A549 (cell line): ENCODE measurements at regions not wholly inside any gene's neighbourhood (a gene's known extent, or its start where the extent isn't known, plus 50 kb on each side); places are given as distances from the start of the nearest gene placed in this dataset.

Experiments
- ATAC-seq, 2 experiments: fragments of 200-7000 bp in 1 of 2; fragments of >200 bp in 1 of 2; cut with Nextera tagmentation in 1 of 2; cut with Tn5 transposase in 1 of 2; 3 replicates each; pipeline versions ENCODE4 v1.8.0 to v1.9.1; 2018 to 2020; ENCODE audit warnings: mild to moderate bottlenecking in 1 of 2, moderate library complexity in 1 of 2
- CTCF ChIA-PET: fragments of 300-600 bp; sonication (Branson Sonifier 250); formaldehyde crosslinking; extraction: SDS; loops from one replicate; lab custom pipeline; 2021; ENCODE audit warnings: antibody characterized with exemption, inconsistent platforms; lab: Yijun Ruan, JAX
- POLR2A ChIA-PET: fragments of 350-600 bp; formaldehyde crosslinking; extraction: SDS; loops from one replicate; lab custom pipeline; 2021; ENCODE audit warnings: antibody characterized with exemption, inconsistent platforms; lab: Yijun Ruan, JAX
- DNase-seq, 2 experiments: peaks; one replicate each; pipeline versions ENCODE4 v3.0.0 to v3.0.0-alpha.2; 2011 to 2016; ENCODE audit warnings: low read depth in 1 of 2, low spot score in 1 of 2
- FAIRE-seq: peaks from 2 replicates; lab custom pipeline; 2011; peaks lifted over from hg19 to GRCh38; lab: Jason Lieb, UNC
- H3K27ac ChIP-seq, 2 experiments: fragments of >200 bp; sonication (Bioruptor Twin); formaldehyde crosslinking; 3 replicates each; pipeline ENCODE4 v1.5.1; 2016 to 2017
- H3K4me1 ChIP-seq: fragments of >200 bp; sonication (Bioruptor Twin); formaldehyde crosslinking; 3 replicates; pipeline ENCODE4 v1.6.1; 2016
- H3K4me2 ChIP-seq: fragments of >200 bp; sonication (Bioruptor Twin); formaldehyde crosslinking; 3 replicates; pipeline ENCODE4 v1.6.1; 2016
- H3K4me3 ChIP-seq: fragments of >200 bp; sonication (Bioruptor Twin); formaldehyde crosslinking; 3 replicates; pipeline ENCODE4 v1.5.1; 2016
- H3K9me3 ChIP-seq: fragments of >200 bp; sonication (Bioruptor Twin); formaldehyde crosslinking; 3 replicates; pipeline ENCODE4 v1.6.1; 2016
- ATOH8 ChIP-seq: fragments of 250-450 bp; sonication (Bioruptor Pico); IDR thresholded peaks from 2 replicates; pipeline ENCODE4 v1.5.0; 2020; ENCODE audit warnings: low read depth, mild to moderate bottlenecking, moderate library complexity
- BHLHE40 ChIP-seq: IDR thresholded peaks from 2 replicates; pipeline ENCODE4 v1.6.1; 2012; ENCODE audit warnings: low read depth, low read length, inconsistent platforms
- CBX2 ChIP-seq: fragments of 200-600 bp; sonication (generic); IDR thresholded peaks from 2 replicates; pipeline ENCODE4 v1.6.1; 2016; ENCODE audit warnings: low read depth, mild to moderate bottlenecking, borderline replicate concordance
- CBX8 ChIP-seq: fragments of 200-600 bp; sonication (generic); IDR thresholded peaks from 2 replicates; pipeline ENCODE4 v1.6.1; 2016
- CEBPB ChIP-seq, 2 experiments: fragments of >200 bp in 1 of 2; sonication (Bioruptor Twin) in 1 of 2; formaldehyde crosslinking in 1 of 2; IDR thresholded peaks; 2 replicates each; pipeline ENCODE4 v1.6.1; 2012 to 2016
- CHD2 ChIP-seq: fragments of 150-350 bp; IDR thresholded peaks from 2 replicates; pipeline ENCODE4 v1.6.1; 2014; ENCODE audit warnings: low read length; ENCODE audit not compliant: partially characterized antibody
- CHD4 ChIP-seq: fragments of 200-600 bp; sonication (generic); IDR thresholded peaks from 2 replicates; pipeline ENCODE4 v1.6.1; 2016; ENCODE audit warnings: antibody characterized with exemption, mild to moderate bottlenecking, borderline replicate concordance
- EP300 ChIP-seq, 2 experiments: fragments of >200 bp; sonication (Bioruptor Twin); formaldehyde crosslinking; IDR thresholded peaks; 2 replicates in 1 of 2; 3 replicates in 1 of 2; pipeline ENCODE4 v1.6.1; 2016 to 2017
- ESRRA ChIP-seq: fragments of 150-350 bp; IDR thresholded peaks from 2 replicates; pipeline ENCODE4 v1.6.1; 2014; ENCODE audit warnings: mild to moderate bottlenecking, low read length, borderline replicate concordance
- FOSL2 ChIP-seq, 2 experiments: fragments of 450-650 bp in 1 of 2; fragments of >200 bp in 1 of 2; sonication (Bioruptor Twin) in 1 of 2; formaldehyde crosslinking; IDR thresholded peaks; 2 replicates each; pipeline versions ENCODE4 v1.5.0 to v1.6.1; 2016 to 2020; ENCODE audit warnings: mild to moderate bottlenecking in 1 of 2, moderate library complexity in 1 of 2
- HES2 ChIP-seq: fragments of >200 bp; sonication (Bioruptor Twin); formaldehyde crosslinking; IDR thresholded peaks from 2 replicates; pipeline ENCODE4 v1.6.1; 2016
- HMGXB4 ChIP-seq: fragments of 250-450 bp; sonication (Bioruptor Pico); IDR thresholded peaks from 2 replicates; pipeline ENCODE4 v1.5.0; 2021; ENCODE audit warnings: mild to moderate bottlenecking, moderate library complexity, borderline replicate concordance
- HOXB13 ChIP-seq: fragments of 250-450 bp; sonication (Bioruptor Pico); IDR thresholded peaks from 2 replicates; pipeline ENCODE4 v1.5.0; 2020; ENCODE audit warnings: low read depth, mild to moderate bottlenecking, moderate library complexity
- JUNB ChIP-seq: fragments of >200 bp; sonication (Bioruptor Twin); formaldehyde crosslinking; IDR thresholded peaks from 2 replicates; pipeline ENCODE4 v1.6.1; 2016
- PHF8 ChIP-seq: fragments of 200-600 bp; sonication (generic); IDR thresholded peaks from 2 replicates; pipeline ENCODE4 v1.6.1; 2016; ENCODE audit warnings: low read depth, mild to moderate bottlenecking, antibody characterized with exemption, moderate library complexity, borderline replicate concordance
- POLR2A ChIP-seq: IDR thresholded peaks from 2 replicates; pipeline ENCODE4 v1.6.1; 2012; ENCODE audit warnings: mild to moderate bottlenecking, low read length
- RAD21 ChIP-seq, 2 experiments: fragments of >200 bp in 1 of 2; sonication (Bioruptor Twin) in 1 of 2; formaldehyde crosslinking in 1 of 2; IDR thresholded peaks in 1 of 2; conservative IDR thresholded peaks in 1 of 2; 2 replicates in 1 of 2; 3 replicates in 1 of 2; pipeline ENCODE4 v1.6.1; 2012 to 2018; ENCODE audit warnings: inconsistent platforms in 1 of 2
- SMC3 ChIP-seq: fragments of >200 bp; sonication (Bioruptor Twin); formaldehyde crosslinking; IDR thresholded peaks from 3 replicates; pipeline ENCODE4 v1.6.1; 2018; ENCODE audit warnings: inconsistent platforms
- SREBF2 ChIP-seq: fragments of 450-650 bp; IDR thresholded peaks from 2 replicates; pipeline ENCODE4 v1.6.1; 2014; ENCODE audit warnings: mild to moderate bottlenecking, moderate library complexity
- TFCP2L1 ChIP-seq: fragments of 250-450 bp; sonication (Bioruptor Pico); IDR thresholded peaks from 2 replicates; pipeline ENCODE4 v1.5.0; 2021; ENCODE audit warnings: mild to moderate bottlenecking
- ZC3H11A ChIP-seq: fragments of 450-650 bp; IDR thresholded peaks from 2 replicates; pipeline ENCODE4 v1.6.1; 2014; ENCODE audit warnings: antibody characterized with exemption, mild to moderate bottlenecking
- ZNF302 ChIP-seq: fragments of 250-450 bp; sonication (Bioruptor Pico); IDR thresholded peaks from 2 replicates; pipeline ENCODE4 v1.9.0; 2021; ENCODE audit warnings: inconsistent platforms, mild to moderate bottlenecking, moderate library complexity
- ZSCAN20 ChIP-seq: fragments of 250-450 bp; sonication (Bioruptor Pico); IDR thresholded peaks from 2 replicates; pipeline ENCODE4 v1.8.0; 2022; ENCODE audit warnings: mild to moderate bottlenecking, moderate library complexity
- WGBS: methylation state at CpG from one replicate; pipeline ENCODE4 v1.1.6; 2017; ENCODE audit errors: missing lambda C conversion rate; 5-methylcytosine and 5-hydroxymethylcytosine counted together
- TF ChIP-seq, protein P1 (sequence below): fragments of 200-600 bp; sonication (generic); IDR thresholded peaks from 2 replicates; pipeline ENCODE4 v1.6.1; 2016; ENCODE audit warnings: antibody characterized with exemption, mild to moderate bottlenecking, moderate library complexity
- TF ChIP-seq, protein P2 (sequence below): fragments of 150-350 bp; IDR thresholded peaks from 2 replicates; pipeline ENCODE4 v1.6.1; 2014; ENCODE audit warnings: low read depth, mild to moderate bottlenecking, low read length

DNA sequence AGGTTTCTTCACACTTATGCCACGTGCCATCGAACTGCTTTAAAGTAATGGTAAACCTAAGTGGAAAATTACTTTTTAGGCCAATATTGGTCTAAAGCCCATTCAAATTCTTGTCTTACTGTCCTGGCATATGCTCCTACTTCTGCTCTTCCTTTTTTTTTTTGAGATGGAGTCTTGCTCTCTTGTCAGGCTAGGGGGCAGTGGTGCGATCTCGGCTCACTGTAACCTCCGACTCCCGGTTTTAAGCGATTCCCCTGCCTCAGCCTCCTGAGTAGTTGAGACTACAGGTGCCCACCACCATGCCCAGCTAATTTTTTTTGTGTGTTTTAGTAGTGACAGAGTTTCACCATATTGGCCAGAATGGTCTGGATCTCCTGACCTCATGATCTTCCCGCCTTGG, 129.0 kb upstream of the TECRL start:
- FAIRE-seq, result no peak
- Histone ChIP-seq H3K4me3 (no peak overlapping the region), H3K4me2 (no peak overlapping the region), H3K9me3 (no peaks in the 10 kb centered on the region), H3K27ac (no peak overlapping the region), H3K4me1 (no peaks in the 10 kb centered on the region)
- ATAC-seq, result no peak
- TF ChIP-seq CHD2 (no peak), ZC3H11A (no peak), POLR2A (no peak), PHF8 (no peak), EP300 (IDR thresholded peaks at IDR 0.05) (no peak), HOXB13 (CRISPR knock-in tag) (no peak), ZSCAN20 (CRISPR knock-in tag) (no peak), HMGXB4 (CRISPR knock-in tag) (no peak), CBX8 (no peak), JUNB (no peak), CEBPB (IDR thresholded peaks at IDR 0.05) (no peak), TFCP2L1 (CRISPR knock-in tag) (no peak)
- TF ChIP-seq, protein P1, sequence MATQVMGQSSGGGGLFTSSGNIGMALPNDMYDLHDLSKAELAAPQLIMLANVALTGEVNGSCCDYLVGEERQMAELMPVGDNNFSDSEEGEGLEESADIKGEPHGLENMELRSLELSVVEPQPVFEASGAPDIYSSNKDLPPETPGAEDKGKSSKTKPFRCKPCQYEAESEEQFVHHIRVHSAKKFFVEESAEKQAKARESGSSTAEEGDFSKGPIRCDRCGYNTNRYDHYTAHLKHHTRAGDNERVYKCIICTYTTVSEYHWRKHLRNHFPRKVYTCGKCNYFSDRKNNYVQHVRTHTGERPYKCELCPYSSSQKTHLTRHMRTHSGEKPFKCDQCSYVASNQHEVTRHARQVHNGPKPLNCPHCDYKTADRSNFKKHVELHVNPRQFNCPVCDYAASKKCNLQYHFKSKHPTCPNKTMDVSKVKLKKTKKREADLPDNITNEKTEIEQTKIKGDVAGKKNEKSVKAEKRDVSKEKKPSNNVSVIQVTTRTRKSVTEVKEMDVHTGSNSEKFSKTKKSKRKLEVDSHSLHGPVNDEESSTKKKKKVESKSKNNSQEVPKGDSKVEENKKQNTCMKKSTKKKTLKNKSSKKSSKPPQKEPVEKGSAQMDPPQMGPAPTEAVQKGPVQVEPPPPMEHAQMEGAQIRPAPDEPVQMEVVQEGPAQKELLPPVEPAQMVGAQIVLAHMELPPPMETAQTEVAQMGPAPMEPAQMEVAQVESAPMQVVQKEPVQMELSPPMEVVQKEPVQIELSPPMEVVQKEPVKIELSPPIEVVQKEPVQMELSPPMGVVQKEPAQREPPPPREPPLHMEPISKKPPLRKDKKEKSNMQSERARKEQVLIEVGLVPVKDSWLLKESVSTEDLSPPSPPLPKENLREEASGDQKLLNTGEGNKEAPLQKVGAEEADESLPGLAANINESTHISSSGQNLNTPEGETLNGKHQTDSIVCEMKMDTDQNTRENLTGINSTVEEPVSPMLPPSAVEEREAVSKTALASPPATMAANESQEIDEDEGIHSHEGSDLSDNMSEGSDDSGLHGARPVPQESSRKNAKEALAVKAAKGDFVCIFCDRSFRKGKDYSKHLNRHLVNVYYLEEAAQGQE, result no peak
- TF ChIP-seq, protein P2, sequence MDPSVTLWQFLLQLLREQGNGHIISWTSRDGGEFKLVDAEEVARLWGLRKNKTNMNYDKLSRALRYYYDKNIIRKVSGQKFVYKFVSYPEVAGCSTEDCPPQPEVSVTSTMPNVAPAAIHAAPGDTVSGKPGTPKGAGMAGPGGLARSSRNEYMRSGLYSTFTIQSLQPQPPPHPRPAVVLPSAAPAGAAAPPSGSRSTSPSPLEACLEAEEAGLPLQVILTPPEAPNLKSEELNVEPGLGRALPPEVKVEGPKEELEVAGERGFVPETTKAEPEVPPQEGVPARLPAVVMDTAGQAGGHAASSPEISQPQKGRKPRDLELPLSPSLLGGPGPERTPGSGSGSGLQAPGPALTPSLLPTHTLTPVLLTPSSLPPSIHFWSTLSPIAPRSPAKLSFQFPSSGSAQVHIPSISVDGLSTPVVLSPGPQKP, result no peak
- POLR2A ChIA-PET, result no interaction called here
- DNase-seq, result peak in 1 of 2 experiments; percentile 5
- CTCF ChIA-PET, result interaction anchor here (0.6 to 0.9 kb wide), 2 partner anchors 383 to 485 kb away, joined by 3 read pairs; no protein-coding TSS in a partner anchor
- WGBS, result 52% methylated on average over 7 of the region's 8 CpGs

- FAIRE-seq (no peak), DNase-seq (no peak), ATAC-seq (no peak)
- H3K4me3 ChIP-seq, result no peak overlapping the region
- H3K4me1 ChIP-seq, result no peaks in the 10 kb centered on the region
- no peak overlapping the region for H3K4me2 ChIP-seq
- POLR2A ChIA-PET, result no interaction called here
- TF ChIP-seq CBX8 (no peak), ATOH8 (CRISPR knock-in tag) (no peak), CHD4 (no peak), SREBF2 (no peak), HES2 (no peak), RAD21 (conservative IDR thresholded peaks at IDR 0.05 in 1 of 2, IDR thresholded peaks at IDR 0.05 in 1 of 2) (no peak), ZC3H11A (no peak), POLR2A (no peak), HOXB13 (CRISPR knock-in tag) (no peak), CBX2 (no peak), ESRRA (no peak), BHLHE40 (no peak), CEBPB (IDR thresholded peaks at IDR 0.05) (no peak), SMC3 (no peak), JUNB (no peak), ZNF302 (no peak), FOSL2 (IDR thresholded peaks at IDR 0.05) (no peak), FOSL2 (CRISPR knock-in tag; IDR thresholded peaks at IDR 0.05) (no peak)
- H3K27ac ChIP-seq, result no peak overlapping the region
- CTCF ChIA-PET, result no interaction called here
- H3K9me3 ChIP-seq, result no peaks in the 10 kb centered on the region
- 16% methylated on average over 3 of the region's 3 CpGs for WGBS
These were observed 124.4 kb upstream of the TECRL start for GRCh38 chr4:64533637-64534036.
